Ovary (tissue), 7 donors: ENCODE measurements at regions not wholly inside any gene's neighbourhood (a gene's known extent, or its start where the extent isn't known, plus 50 kb on each side); places are given as distances from the start of the nearest gene placed in this dataset.

ENCODE experiments used
- DNase-seq, 5 donors: peaks; one replicate each; pipeline ENCODE4 v3.0.0-alpha.2; 2019 to 2020
- H3K27ac ChIP-seq, 2 donors: fragments of 200-600 bp; one replicate each; pipeline versions ENCODE4 v1.5.1 to v1.8.0; 2019 to 2022
- H3K27me3 ChIP-seq: fragments of 200-600 bp; one replicate; pipeline ENCODE4 v1.8.0; 2022
- H3K36me3 ChIP-seq: fragments of 200-600 bp; sonication (generic); one replicate; pipeline ENCODE4 v1.5.1; 2019
- H3K4me1 ChIP-seq: one replicate; pipeline ENCODE4 v1.8.1; 2013; ENCODE audit warnings: mild to moderate bottlenecking, moderate library complexity; ENCODE audit not compliant: insufficient read depth
- H3K4me3 ChIP-seq: fragments of 200-600 bp; sonication (generic); one replicate; pipeline ENCODE4 v1.5.1; 2017
- H3K9me3 ChIP-seq, 2 donors: fragments of 200-600 bp in 1 of 2; sonication (generic) in 1 of 2; one replicate each; pipeline versions ENCODE4 v1.5.1 to v1.8.1; 2013 to 2019; ENCODE audit warnings: mild to moderate bottlenecking in 1 of 2, moderate library complexity in 1 of 2
- CTCF ChIP-seq, 3 donors: fragments of 450-650 bp in 2 of 3; fragments of 200-600 bp in 1 of 3; IDR thresholded peaks; one replicate each; pipeline versions ENCODE4 v1.5.1 to v1.8.0; 2016 to 2022; ENCODE audit warnings: antibody characterized with exemption in 3 of 3, mild to moderate bottlenecking in 1 of 3
- EP300 ChIP-seq: sonication (generic); formaldehyde crosslinking; IDR thresholded peaks from one replicate; pipeline ENCODE4 v1.6.1; 2017; ENCODE audit warnings: antibody characterized with exemption
- POLR2A ChIP-seq: fragments of 450-650 bp; IDR thresholded peaks from one replicate; pipeline ENCODE4 v1.6.1; 2017; ENCODE audit warnings: antibody characterized with exemption, mild to moderate bottlenecking, moderate library complexity
- WGBS, 3 donors: extraction: QIAGEN DNeasy Blood & Tissue Kit in 1 of 3; methylation state at CpG; one replicate each; pipeline versions ENCODE4 v1.1.5 to v1.1.7; 2013 to 2017; 5-methylcytosine and 5-hydroxymethylcytosine counted together
- intact Hi-C, 4 donors: fragments of 100-400 bp; cut with DNase I; formaldehyde crosslinking; loops; one replicate each; pipeline versions ENCODE4 v1.11.0 to v1.15.1; 2022 to 2023
- donor health status: DM: no; HTN: no; CAD: no; lungs with moderate emphysema.
- donor health status: DM: no; HTN: no; CAD: no.
- donor health status: Bipolar disorder and iron deficiency.
- donor health status: DM: no; HTN: no; CAD: no.
- donor health status: DM: yes; HTN: yes; CAD: no.

GRCh38 chr3:34724916-34725499, 914.3 kb upstream of the ARPP21 start:
- no peaks in the 10 kb centered on the region for H3K9me3 ChIP-seq
- intact Hi-C loops, result no loop called here
- H3K36me3 ChIP-seq, result no peaks in the 10 kb centered on the region
- no peaks in the 10 kb centered on the region for H3K4me1 ChIP-seq
- WGBS, 3 donors, result 37 to 41% (median 39%) methylated on average over 3 of the region's 3 CpGs
- no peak for DNase-seq
- no peaks in the 10 kb centered on the region for H3K27me3 ChIP-seq
- TF ChIP-seq POLR2A, result no peak
- no peak for TF ChIP-seq EP300
- TF ChIP-seq CTCF (IDR thresholded peaks at IDR 0.05), result no peak
- no peak overlapping the region for H3K27ac ChIP-seq
- no peak overlapping the region for H3K4me3 ChIP-seq

GRCh38 chr3:34725774-34726173, 913.6 kb upstream of the ARPP21 start:
- H3K9me3 ChIP-seq, result no peaks in the 10 kb centered on the region
- intact Hi-C loops, result no loop called here
- TF ChIP-seq POLR2A (no peak), EP300 (no peak), CTCF (IDR thresholded peaks at IDR 0.05) (no peak)

GRCh38 chr3:34727700-34728099, 911.6 kb upstream of the ARPP21 start:
- H3K4me3 ChIP-seq, result no peak overlapping the region
- no peaks in the 10 kb centered on the region for H3K4me1 ChIP-seq
- TF ChIP-seq CTCF (IDR thresholded peaks at IDR 0.05), result no peak
- no peak for TF ChIP-seq POLR2A
- TF ChIP-seq EP300, result no peak
- no peaks in the 10 kb centered on the region for H3K9me3 ChIP-seq
- no peak for DNase-seq
- H3K27ac ChIP-seq, result no peak overlapping the region
- no peaks in the 10 kb centered on the region for H3K27me3 ChIP-seq
- intact Hi-C loops, result no loop called here
- 44 to 46% (median 44%) methylated on average over 2 of the region's 2 CpGs for WGBS, 3 donors
- H3K36me3 ChIP-seq, result no peaks in the 10 kb centered on the region

More at GRCh38 chr3:34725774-34726173, 913.6 kb upstream of the ARPP21 start:
- H3K36me3 ChIP-seq, result no peaks in the 10 kb centered on the region
- H3K4me3 ChIP-seq, result no peak overlapping the region
- H3K4me1 ChIP-seq, result no peaks in the 10 kb centered on the region
- H3K27me3 ChIP-seq, result no peaks in the 10 kb centered on the region
- 33 to 48% (median 48%) methylated on average over 2 of the region's 2 CpGs for WGBS, 3 donors
- no peak for DNase-seq
- H3K27ac ChIP-seq, result no peak overlapping the region

- no peak overlapping the region for H3K4me3 ChIP-seq
- no peaks in the 10 kb centered on the region for H3K4me1 ChIP-seq
- no peak for DNase-seq
- intact Hi-C loops, result no loop called here
- H3K27ac ChIP-seq, result no peak overlapping the region
- no peaks in the 10 kb centered on the region for H3K36me3 ChIP-seq
- TF ChIP-seq EP300 (no peak), CTCF (IDR thresholded peaks at IDR 0.05) (no peak), POLR2A (no peak)
- no peaks in the 10 kb centered on the region for H3K9me3 ChIP-seq
- no peaks in the 10 kb centered on the region for H3K27me3 ChIP-seq
- 63 to 91% (median 78%) methylated on average over 1 of the region's 1 CpG for WGBS, 3 donors
These were observed 897.2 kb upstream of the ARPP21 start for GRCh38 chr3:34742151-34742550.
